NB4 (cell line): ENCODE measurements at regions not wholly inside any gene's neighbourhood (a gene's known extent, or its start where the extent isn't known, plus 50 kb on each side); places are given as distances from the start of the nearest gene placed in this dataset.

Experiments
- MYC ChIP-seq: IDR thresholded peaks from 2 replicates; pipeline ENCODE4 v1.6.1; 2011; ENCODE audit warnings: low read depth, low read length
- TF ChIP-seq, protein P1 (sequence below): IDR thresholded peaks from one replicate; pipeline ENCODE4 v1.5.1; 2012; ENCODE audit warnings: low read depth, low read length

GRCh38 chr4:58564695-58565475 is 1454.7 kb upstream of the IGFBP7 start:
- TF ChIP-seq, protein P1, sequence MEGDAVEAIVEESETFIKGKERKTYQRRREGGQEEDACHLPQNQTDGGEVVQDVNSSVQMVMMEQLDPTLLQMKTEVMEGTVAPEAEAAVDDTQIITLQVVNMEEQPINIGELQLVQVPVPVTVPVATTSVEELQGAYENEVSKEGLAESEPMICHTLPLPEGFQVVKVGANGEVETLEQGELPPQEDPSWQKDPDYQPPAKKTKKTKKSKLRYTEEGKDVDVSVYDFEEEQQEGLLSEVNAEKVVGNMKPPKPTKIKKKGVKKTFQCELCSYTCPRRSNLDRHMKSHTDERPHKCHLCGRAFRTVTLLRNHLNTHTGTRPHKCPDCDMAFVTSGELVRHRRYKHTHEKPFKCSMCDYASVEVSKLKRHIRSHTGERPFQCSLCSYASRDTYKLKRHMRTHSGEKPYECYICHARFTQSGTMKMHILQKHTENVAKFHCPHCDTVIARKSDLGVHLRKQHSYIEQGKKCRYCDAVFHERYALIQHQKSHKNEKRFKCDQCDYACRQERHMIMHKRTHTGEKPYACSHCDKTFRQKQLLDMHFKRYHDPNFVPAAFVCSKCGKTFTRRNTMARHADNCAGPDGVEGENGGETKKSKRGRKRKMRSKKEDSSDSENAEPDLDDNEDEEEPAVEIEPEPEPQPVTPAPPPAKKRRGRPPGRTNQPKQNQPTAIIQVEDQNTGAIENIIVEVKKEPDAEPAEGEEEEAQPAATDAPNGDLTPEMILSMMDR = no peak
- no peak for TF ChIP-seq MYC
